Liver (tissue), 3 donors: ENCODE measurements at regions not wholly inside any gene's neighbourhood (a gene's known extent, or its start where the extent isn't known, plus 50 kb on each side); places are given as distances from the start of the nearest gene placed in this dataset.

ENCODE experiments used
- ATF3 ChIP-seq: IDR thresholded peaks from 2 replicates; pipeline ENCODE4 v1.6.1; 2016; ENCODE audit warnings: antibody characterized with exemption
- CTCF ChIP-seq: fragments of 150-350 bp; IDR thresholded peaks from 2 replicates; pipeline ENCODE4 v1.5.1; 2017; ENCODE audit warnings: improper control_type of control experiment, low read depth, low read length; ENCODE audit not compliant: missing input control
- FOXA1 ChIP-seq: IDR thresholded peaks from 2 replicates; pipeline ENCODE4 v1.6.1; 2016; ENCODE audit warnings: antibody characterized with exemption
- GABPA ChIP-seq, 2 donors: IDR thresholded peaks in 1 of 2; conservative IDR thresholded peaks in 1 of 2; 2 replicates each; pipeline ENCODE4 v1.6.1; 2016; ENCODE audit warnings: antibody characterized with exemption in 2 of 2, mild to moderate bottlenecking in 1 of 2, moderate library complexity in 1 of 2
- JUND ChIP-seq, 2 donors: IDR thresholded peaks; 2 replicates each; pipeline ENCODE4 v1.6.1; 2016; ENCODE audit warnings: antibody characterized with exemption in 2 of 2
- MAX ChIP-seq: IDR thresholded peaks from 2 replicates; pipeline ENCODE4 v1.6.1; 2016; ENCODE audit warnings: antibody characterized with exemption
- RAD21 ChIP-seq, 2 donors: IDR thresholded peaks; 2 replicates each; pipeline ENCODE4 v1.6.1; 2016; ENCODE audit warnings: antibody characterized with exemption in 2 of 2, mild to moderate bottlenecking in 2 of 2
- REST ChIP-seq: IDR thresholded peaks from 2 replicates; pipeline ENCODE4 v1.6.1; 2016; ENCODE audit warnings: antibody characterized with exemption, mild to moderate bottlenecking
- SP1 ChIP-seq: IDR thresholded peaks from 2 replicates; pipeline ENCODE4 v1.6.1; 2018; ENCODE audit warnings: antibody characterized with exemption, mild to moderate bottlenecking
- TAF1 ChIP-seq: conservative IDR thresholded peaks from 2 replicates; pipeline ENCODE4 v1.6.1; 2016; ENCODE audit warnings: antibody characterized with exemption, mild to moderate bottlenecking
- YY1 ChIP-seq: IDR thresholded peaks from 2 replicates; pipeline ENCODE4 v1.6.1; 2016; ENCODE audit warnings: antibody characterized with exemption, mild to moderate bottlenecking
- ZBTB33 ChIP-seq: IDR thresholded peaks from 2 replicates; pipeline ENCODE4 v1.6.1; 2016; ENCODE audit warnings: antibody characterized with exemption
- donor health status: healthy.
- donor health status: healthy.

- TF ChIP-seq CTCF (no peak), YY1 (no peak), ATF3 (no peak), GABPA (IDR thresholded peaks at IDR 0.05 in 1 of 2, conservative IDR thresholded peaks at IDR 0.05 in 1 of 2) (no peak), REST (no peak), JUND (IDR thresholded peaks at IDR 0.05) (no peak), TAF1 (no peak), SP1 (no peak), ZBTB33 (no peak), MAX (no peak), FOXA1 (no peak), RAD21 (IDR thresholded peaks at IDR 0.05) (no peak)
These were observed 188.2 kb upstream of the AGAP1 start for GRCh38 chr2:235305678-235306077.
